Stomach (tissue), 4 donors: ENCODE measurements at regions not wholly inside any gene's neighbourhood (a gene's known extent, or its start where the extent isn't known, plus 50 kb on each side); places are given as distances from the start of the nearest gene placed in this dataset.

Source experiments
- CTCF ChIP-seq, 7 experiments: fragments of 450-650 bp in 4 of 7; fragments of 200-600 bp in 3 of 7; sonication (generic) in 3 of 7; IDR thresholded peaks; one replicate each; pipeline ENCODE4 v1.5.1; 2016 to 2019; ENCODE audit warnings: antibody characterized with exemption in 7 of 7, control low read depth in 2 of 7, mild to moderate bottlenecking in 1 of 7
- EP300 ChIP-seq: sonication (generic); formaldehyde crosslinking; IDR thresholded peaks from one replicate; pipeline ENCODE4 v1.6.1; 2017; ENCODE audit warnings: antibody characterized with exemption
- POLR2A ChIP-seq, 4 donors: fragments of 450-650 bp; IDR thresholded peaks; one replicate each; pipeline ENCODE4 v1.6.1; 2016; ENCODE audit warnings: antibody characterized with exemption in 4 of 4, control low read depth in 2 of 4, mild to moderate bottlenecking in 1 of 4, moderate library complexity in 1 of 4

- no peak for TF ChIP-seq EP300
- TF ChIP-seq CTCF (IDR thresholded peaks at IDR 0.05) = no peak
- TF ChIP-seq POLR2A (IDR thresholded peaks at IDR 0.05) = no peak
These were observed 81.8 kb upstream of the PPP1R12A start for GRCh38 chr12:80016684-80017083.
